ENCODE measurements at regions not wholly inside any gene's neighbourhood (a gene's known extent, or its start where the extent isn't known, plus 50 kb on each side); places are given as distances from the start of the nearest gene placed in this dataset.
"Not testable (repeated sequence)": the region's sequence is repeated elsewhere in the genome, so short reads cannot be mapped to it uniquely, and the experiment has no call there.

GRCh38 chr1:9465640-9466039 is 73.6 kb upstream of the SLC25A33 start:
- in situ Hi-C loops (cut with HindIII; ENCODE audit: low pct_unique_long_range_greater_than_20kb, low sequenced_read_pairs) (no loop called here), intact Hi-C loops (cut with micrococcal nuclease; ENCODE audit: unreplicated experiment) (no loop called here)
- no peak for DNase-seq (ENCODE audit: low read depth, low spot score)
- TF ChIP-seq TCF7L2 (IDR thresholded peaks at IDR 0.05; ENCODE audit: low read depth, low read length) (no peak), CTCF (IDR thresholded peaks at IDR 0.05) (no peak), REST (IDR thresholded peaks at IDR 0.05; ENCODE audit: insufficient read depth in 1 of 2, low read depth in 2 of 2, low read length in 1 of 2) (no peak), SIN3A (IDR thresholded peaks at IDR 0.05; ENCODE audit: borderline replicate concordance, insufficient read depth, low read depth, low read length) (no peak), POLR2AphosphoS5 (IDR thresholded peaks at IDR 0.05; ENCODE audit: low read depth, low read length) (no peak)
- Histone ChIP-seq H3K9me3 (ENCODE audit: control insufficient read depth, insufficient read depth, low read depth, low read length) (no peaks in the 10 kb centered on the region), H3K27me3 (ENCODE audit: control insufficient read depth, insufficient read depth, low read length) (no peaks in the 10 kb centered on the region), H3K27ac (ENCODE audit: low read length) (peak overlapping the region; percentile 81), H3K4me3 (ENCODE audit: low read depth in 2 of 2, low read length in 2 of 2) (no peak overlapping the region), H3K36me3 (ENCODE audit: control insufficient read depth, insufficient read depth, low read length) (no peaks in the 10 kb centered on the region), H3K4me1 (ENCODE audit: control insufficient read depth, insufficient read depth, low read length) (peaks cover 13% of the 10 kb centered on the region)
- ChIA-PET POLR2A (no interaction called here), CTCF (no interaction called here)
- no TSS peak for BruUV-seq (replicated peaks)
- ATAC-seq: no peak; the same call in 1 of the 2 replicates

- TF ChIP-seq REST (IDR thresholded peaks at IDR 0.05; ENCODE audit: insufficient read depth in 1 of 2, low read depth in 2 of 2, low read length in 1 of 2): no peak
- TF ChIP-seq TCF7L2 (IDR thresholded peaks at IDR 0.05; ENCODE audit: low read depth, low read length): peak; percentile 47; the same call in 1 of the 2 replicates
- no peak for TF ChIP-seq POLR2AphosphoS5 (IDR thresholded peaks at IDR 0.05; ENCODE audit: low read depth, low read length)
- Histone ChIP-seq H3K36me3 (ENCODE audit: control insufficient read depth, insufficient read depth, low read length) (no peaks in the 10 kb centered on the region), H3K27me3 (ENCODE audit: control insufficient read depth, insufficient read depth, low read length) (no peaks in the 10 kb centered on the region), H3K9me3 (ENCODE audit: control insufficient read depth, insufficient read depth, low read depth, low read length) (no peaks in the 10 kb centered on the region), H3K4me1 (ENCODE audit: control insufficient read depth, insufficient read depth, low read length) (peaks cover 13% of the 10 kb centered on the region), H3K27ac (ENCODE audit: low read length) (peak overlapping the region; percentile 81), H3K4me3 (ENCODE audit: low read depth in 2 of 2, low read length in 2 of 2) (peak overlapping the region in 1 of 2 experiments; percentile 34; a peak in 3 of 4 replicates)
- in situ Hi-C loops (cut with HindIII; ENCODE audit: low pct_unique_long_range_greater_than_20kb, low sequenced_read_pairs) (no loop called here), intact Hi-C loops (cut with micrococcal nuclease; ENCODE audit: unreplicated experiment) (no loop called here)
- ChIA-PET CTCF (no interaction called here), POLR2A (no interaction called here)
- no TSS peak for BruUV-seq (replicated peaks)
- ATAC-seq (peak; percentile 91), DNase-seq (ENCODE audit: low read depth, low spot score) (no peak)
Observed at GRCh38 chr1:9466780-9467758, 72.2 kb upstream of the SLC25A33 start.

GRCh38 chr1:9469882-9470281 is 69.4 kb upstream of the SLC25A33 start:
- BruUV-seq (replicated peaks); H3K9me3 ChIP-seq (ENCODE audit: control insufficient read depth, insufficient read depth, low read depth, low read length); H3K36me3 ChIP-seq (ENCODE audit: control insufficient read depth, insufficient read depth, low read length); intact Hi-C loops (cut with micrococcal nuclease; ENCODE audit: unreplicated experiment); ATAC-seq; H3K4me3 ChIP-seq (ENCODE audit: low read depth in 2 of 2, low read length in 2 of 2); POLR2A ChIA-PET; DNase-seq (ENCODE audit: low read depth, low spot score); H3K27ac ChIP-seq (ENCODE audit: low read length); CTCF ChIA-PET; H3K27me3 ChIP-seq (ENCODE audit: control insufficient read depth, insufficient read depth, low read length); in situ Hi-C loops (cut with HindIII; ENCODE audit: low pct_unique_long_range_greater_than_20kb, low sequenced_read_pairs): not testable (repeated sequence)
- peaks cover 13% of the 10 kb centered on the region for H3K4me1 ChIP-seq (ENCODE audit: control insufficient read depth, insufficient read depth, low read length)
